ENCODE measurements at regions not wholly inside any gene's neighbourhood (a gene's known extent, or its start where the extent isn't known, plus 50 kb on each side); places are given as distances from the start of the nearest gene placed in this dataset.

DNA sequence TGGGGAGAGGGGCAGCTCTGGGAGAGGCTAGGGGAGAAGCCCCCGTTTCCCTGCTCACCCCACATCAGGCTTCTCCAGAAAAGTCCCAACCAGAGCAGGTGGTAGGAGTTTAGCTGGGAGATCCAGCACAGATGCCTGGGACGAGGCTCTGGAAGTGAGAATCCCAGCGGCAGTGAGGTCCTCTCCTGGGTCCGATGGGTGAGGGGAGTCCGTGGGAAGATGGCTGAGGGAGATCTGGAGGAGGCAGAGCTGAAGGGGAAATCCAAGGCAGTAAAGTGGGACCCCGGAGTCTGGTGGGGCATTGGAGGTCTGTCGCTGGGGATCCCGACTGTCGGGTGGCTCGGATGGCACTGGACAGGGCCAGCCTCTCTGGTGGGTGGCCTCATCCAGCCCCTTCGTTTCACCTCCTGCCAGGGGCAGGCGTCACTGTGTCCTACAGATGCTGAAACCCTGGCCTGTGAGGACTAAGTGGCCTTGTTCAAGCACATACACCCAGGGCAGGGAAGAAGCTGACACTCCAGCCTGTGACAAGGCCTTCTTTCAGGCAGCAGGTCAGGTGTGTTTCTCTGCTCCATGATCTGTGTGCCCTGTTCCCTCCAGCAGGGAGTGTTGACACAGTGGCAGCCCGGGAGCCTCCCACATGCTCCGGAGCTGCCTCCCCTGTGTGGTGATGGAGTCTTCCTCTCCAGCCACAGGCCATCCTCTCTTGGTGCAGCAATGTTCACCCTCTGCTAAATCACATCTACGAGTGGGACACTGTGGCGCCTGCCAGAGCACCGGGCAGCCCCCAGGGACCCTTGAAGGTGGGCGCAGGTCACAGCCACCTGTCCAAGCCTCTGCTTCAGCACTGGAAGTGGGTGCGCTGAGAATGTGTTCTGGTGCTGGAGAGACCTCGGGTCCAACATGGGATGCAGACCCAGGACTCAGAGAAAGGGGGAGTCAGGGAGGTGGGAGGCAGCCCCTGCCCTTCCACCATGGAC lies 850.8 kb downstream of the BRD1 start:
- DNase-seq (ENCODE audit: extremely low read depth in 1 of 2, low read depth in 1 of 2), result no peak

DNA sequence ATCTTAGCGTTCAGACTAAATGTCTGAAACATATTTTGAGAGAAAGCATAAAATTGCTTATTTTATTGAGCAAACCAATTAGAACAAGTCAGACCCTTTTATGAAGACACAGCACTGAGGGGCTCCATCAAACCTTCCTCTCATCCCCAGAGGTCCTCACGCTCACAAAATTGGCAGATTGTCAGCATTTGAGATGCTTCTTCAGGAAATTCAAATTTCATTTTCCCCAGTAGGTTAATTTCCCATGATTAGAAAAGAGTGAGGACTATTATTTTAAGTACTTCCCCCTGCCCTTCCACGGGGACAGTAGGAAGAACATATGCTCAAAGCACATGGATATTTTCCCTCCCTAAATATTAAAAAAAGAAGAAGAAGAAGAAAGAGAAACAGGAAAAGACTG lies 851.8 kb downstream of the BRD1 start:
- no peak for DNase-seq (ENCODE audit: extremely low read depth in 1 of 2, low read depth in 1 of 2)

DNA sequence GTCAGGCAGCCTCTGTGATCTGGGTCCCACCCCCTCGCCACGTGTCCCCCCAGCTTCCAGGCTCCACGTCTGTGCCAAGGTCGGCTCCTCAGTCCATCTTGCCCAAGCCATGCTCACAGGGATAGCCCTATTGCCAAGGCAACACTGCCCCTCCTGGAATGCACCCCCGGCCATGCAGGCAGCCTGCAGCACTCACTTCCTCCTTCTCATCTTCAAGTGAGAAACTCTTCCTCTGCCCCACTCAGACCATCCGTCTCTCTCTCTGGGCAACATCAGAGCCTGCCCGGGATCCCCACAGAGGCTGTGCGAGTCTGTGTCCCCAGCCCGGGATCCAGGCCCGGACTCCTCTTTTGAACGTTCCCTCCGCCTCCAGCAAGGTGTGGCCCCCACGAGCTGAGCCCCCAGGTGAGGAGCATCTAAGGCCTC lies 852.3 kb downstream of the BRD1 start:
- no peak for DNase-seq (ENCODE audit: extremely low read depth in 1 of 2, low read depth in 1 of 2)

- no peak for DNase-seq (ENCODE audit: extremely low read depth in 1 of 2, low read depth in 1 of 2)
These were observed 853.0 kb downstream of the BRD1 start for GRCh38 chr22:48974443-48975315.

DNA sequence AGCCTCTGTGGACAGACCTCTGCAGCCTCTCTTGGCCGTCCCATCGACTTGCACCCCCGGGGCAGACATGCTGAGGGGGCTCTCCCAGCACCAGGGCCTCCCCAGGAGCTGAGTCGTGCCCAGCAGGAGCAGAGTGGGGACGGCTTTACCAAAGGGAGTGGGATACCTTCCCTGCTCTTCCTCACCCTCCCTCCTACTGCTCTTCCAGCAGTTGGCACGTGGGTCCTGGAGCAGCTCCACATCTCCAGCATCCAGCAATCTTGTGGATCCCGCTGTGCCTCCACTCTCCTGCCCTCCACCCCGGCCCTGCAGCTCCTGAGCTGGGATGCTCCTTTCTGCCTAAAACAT lies 854.0 kb downstream of the BRD1 start:
- DNase-seq (ENCODE audit: extremely low read depth in 1 of 2, low read depth in 1 of 2), result no peak

- DNase-seq (ENCODE audit: extremely low read depth in 1 of 2, low read depth in 1 of 2), result no peak
These were observed 854.5 kb downstream of the BRD1 start for GRCh38 chr22:48972979-48973693.

DNA sequence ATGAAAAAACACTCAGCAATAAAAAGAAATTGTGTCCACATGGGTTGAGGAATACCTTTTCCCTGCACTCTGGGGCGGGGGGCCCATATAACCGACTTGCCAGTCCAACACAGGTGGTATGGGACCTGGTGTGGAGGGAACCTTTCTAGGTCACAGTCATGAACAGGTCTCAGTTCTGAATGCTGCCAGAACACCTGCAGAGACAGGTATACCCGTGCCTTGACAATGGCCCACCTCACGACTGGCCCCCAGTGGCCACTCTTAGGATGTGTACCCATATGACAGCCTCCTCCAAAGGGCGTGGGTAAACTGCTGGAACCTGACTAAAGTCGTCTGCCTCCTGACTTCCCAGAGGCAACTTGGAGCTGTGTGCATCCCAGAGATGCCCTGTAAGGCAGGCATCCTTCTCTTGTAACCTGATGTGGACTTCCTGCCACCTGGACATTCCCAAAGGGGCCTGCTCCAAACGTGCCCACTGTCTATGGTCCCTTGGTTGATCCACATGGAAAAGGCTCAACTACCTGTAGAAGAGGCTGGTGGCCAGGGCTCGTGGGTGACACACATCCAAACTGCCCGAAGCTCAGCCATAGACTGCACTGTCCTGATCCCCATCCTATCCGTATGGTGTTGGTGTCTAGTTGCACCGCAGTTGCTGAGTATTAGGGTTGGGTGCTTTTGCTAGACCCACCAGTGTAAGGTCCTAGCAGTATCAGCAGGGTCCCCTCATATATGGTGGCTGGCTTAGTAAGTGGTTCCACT lies 859.3 kb downstream of the BRD1 start:
- no peak for DNase-seq (ENCODE audit: extremely low read depth in 1 of 2, low read depth in 1 of 2)

DNA sequence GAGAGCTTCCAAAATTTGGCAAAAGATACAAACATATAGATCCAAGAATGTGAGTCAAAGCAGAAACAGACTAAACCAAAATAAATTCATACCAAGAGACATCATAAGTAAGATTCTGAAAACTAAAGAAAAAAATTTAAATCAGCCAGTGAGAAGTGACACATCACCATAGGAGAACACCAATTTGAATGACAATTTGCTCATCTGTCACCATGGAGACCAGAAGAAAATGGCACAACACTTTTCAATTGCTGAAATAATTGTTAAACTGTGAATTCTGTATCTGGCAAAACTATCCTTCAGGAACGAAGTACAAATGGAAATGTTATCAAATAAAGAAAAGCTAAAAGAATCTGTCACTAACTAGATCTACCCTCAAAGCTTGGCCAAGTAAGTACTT lies 864.3 kb downstream of the BRD1 start:
- no peak for DNase-seq (ENCODE audit: extremely low read depth in 1 of 2, low read depth in 1 of 2)

DNA sequence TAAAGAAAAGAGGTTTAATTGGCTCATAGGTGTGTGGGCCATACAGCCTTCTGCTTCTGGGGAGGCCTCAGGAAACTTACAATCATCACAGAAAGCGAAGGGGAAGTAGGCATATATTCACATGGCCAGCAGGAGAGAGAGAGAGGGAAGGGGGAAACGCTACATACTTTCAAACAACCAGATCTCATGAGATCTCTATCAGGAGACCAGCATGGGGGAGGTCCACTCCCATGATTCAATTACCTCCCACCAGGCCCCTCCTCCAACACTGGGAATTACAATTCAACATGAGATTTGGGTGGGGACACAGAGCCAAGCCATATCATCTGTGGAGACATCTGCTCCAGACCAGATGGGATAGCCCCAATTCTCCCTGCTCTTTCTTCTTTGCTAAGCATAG lies 866.0 kb downstream of the BRD1 start:
- DNase-seq (ENCODE audit: extremely low read depth in 1 of 2, low read depth in 1 of 2), result no peak

DNA sequence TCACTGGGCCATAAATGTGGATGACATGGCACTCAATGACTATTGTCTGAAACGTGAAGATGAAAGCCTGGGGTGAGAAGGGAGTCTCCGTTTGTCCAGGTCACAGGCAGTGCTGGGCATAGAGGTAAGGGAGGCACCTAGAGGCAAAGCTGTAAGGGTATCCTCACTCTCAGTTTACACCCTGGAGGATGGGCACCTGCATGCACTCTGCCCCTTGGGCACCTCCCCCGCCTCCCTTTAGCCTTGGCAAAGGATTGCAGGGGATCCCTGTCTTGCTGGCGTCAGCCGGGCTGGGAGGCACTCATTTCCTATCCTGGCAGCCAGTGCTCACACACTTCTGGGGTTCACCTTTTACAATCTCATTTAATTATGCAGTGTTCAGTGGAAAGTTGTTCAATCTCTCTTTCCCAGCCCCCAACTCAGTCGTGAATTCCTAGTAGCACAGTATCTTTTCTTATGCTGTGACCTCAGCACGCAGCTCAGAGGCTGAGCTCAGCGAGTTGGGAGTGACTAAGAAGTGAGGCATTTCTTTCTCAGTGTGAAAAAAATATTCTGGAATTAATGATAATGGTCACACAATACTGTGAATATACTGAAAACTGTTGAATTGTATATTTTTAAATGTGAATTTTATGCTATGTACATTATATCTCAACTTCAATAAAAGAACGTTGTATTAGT lies 866.6 kb downstream of the BRD1 start:
- no peak for DNase-seq (ENCODE audit: extremely low read depth in 1 of 2, low read depth in 1 of 2)

GRCh38 chr22:48960576-48960975 lies 867.1 kb downstream of the BRD1 start:
- no peak for DNase-seq (ENCODE audit: extremely low read depth in 1 of 2, low read depth in 1 of 2)

- no peak for DNase-seq (ENCODE audit: extremely low read depth in 1 of 2, low read depth in 1 of 2)
These were observed 868.2 kb downstream of the BRD1 start for GRCh38 chr22:48959496-48959895.

DNA sequence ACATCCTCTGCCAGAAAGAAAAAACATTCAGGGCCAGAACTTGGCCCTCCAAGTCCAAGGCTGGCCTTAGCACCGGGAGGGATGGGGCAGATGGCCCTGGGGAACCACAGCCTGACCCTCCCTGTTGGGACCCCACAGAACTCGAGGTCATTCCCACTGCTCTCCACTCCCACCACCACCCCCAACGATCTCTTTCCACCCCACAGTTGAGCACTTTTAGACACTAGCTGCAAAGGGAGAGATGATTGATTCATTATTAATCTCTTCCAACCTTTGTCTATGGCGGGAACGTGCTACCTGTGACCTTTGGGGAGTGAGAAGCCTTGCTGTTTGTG lies 869.7 kb downstream of the BRD1 start:
- no peak for DNase-seq (ENCODE audit: extremely low read depth in 1 of 2, low read depth in 1 of 2)

DNA sequence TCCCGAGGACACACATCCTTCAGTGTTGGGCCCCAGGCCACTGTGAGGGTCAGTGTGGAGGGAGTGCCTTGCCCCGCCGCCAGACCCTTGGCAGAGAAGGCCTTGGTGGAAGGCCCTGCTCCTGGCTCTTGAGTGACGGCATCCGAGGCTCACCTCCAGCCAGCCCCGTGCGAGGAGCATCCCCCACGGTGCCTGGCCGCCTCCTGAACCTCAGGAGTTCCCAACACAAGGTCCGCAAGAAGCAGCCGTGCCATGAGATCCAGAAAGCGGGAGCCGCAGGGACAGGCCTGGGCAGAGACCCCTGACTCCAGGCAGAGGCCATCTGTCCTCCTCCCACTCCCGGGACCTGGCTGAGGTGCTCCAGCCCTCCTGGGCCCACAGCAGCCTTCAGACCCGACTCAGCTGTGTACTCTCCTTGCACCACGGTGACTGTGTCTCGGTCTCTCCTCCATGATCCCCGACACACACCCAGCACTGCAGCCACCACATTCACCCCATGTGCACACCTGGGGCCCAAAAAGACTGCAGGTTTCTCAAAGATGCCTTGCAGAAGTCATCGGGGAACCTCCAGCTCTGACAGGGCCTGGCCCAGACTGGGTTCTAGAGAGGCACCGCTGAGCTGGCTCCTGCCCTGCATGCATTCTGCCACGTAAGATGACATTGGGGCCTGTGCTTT lies 870.2 kb downstream of the BRD1 start:
- no peak for DNase-seq (ENCODE audit: extremely low read depth in 1 of 2, low read depth in 1 of 2)

- DNase-seq (ENCODE audit: extremely low read depth in 1 of 2, low read depth in 1 of 2), result no peak
These were observed 872.0 kb downstream of the BRD1 start for GRCh38 chr22:48955351-48956311.

DNA sequence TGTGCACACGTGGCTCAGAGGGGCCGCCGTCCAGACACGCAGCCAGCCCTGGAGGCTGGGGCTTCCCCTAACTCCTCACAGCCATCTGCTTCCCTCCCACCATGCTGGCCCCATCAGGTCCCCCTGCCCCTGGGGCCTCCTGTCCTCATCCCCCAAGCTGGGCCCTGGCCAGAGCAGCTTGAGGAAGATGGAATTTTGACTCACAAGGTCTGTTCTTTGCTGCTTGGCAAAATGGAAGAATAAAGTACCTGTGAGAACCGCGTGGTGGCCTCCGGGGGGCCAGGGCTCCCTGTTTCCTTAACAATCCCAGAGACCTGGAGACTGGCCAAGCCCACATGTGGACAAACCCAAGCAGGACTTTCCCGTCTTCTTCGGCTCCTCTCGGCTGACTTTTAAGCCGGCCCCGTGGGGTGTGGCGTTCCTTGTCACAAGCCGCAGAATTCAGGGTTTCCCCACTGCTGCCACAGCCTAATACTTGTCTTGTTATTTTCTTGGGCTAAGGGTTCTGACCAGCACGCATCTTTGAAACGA lies 872.8 kb downstream of the BRD1 start:
- no peak for DNase-seq (ENCODE audit: extremely low read depth in 1 of 2, low read depth in 1 of 2)

DNA sequence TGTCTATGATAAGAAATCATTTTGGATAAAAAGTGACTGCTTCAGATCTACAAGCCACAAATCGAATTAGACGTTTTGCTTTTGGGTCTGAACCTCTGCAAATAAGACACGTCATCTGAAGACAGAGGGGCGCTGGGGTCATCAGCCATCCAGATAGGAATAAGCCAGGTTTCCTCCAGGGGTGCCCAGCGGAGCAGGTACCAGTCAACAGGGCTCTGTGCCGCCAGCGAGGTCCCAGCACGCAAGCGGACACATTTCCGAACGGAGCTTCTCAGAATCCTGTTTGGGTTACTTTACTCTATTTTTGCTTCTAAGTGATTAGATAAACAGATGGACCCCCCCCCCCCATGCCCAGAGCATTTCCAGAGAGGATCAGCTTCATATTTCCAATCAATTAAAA lies 873.8 kb downstream of the BRD1 start:
- no peak for DNase-seq (ENCODE audit: extremely low read depth in 1 of 2, low read depth in 1 of 2)

GRCh38 chr22:48953103-48953720 lies 874.5 kb downstream of the BRD1 start:
- no peak for DNase-seq (ENCODE audit: extremely low read depth in 1 of 2, low read depth in 1 of 2)
